ENCODE measurements at regions not wholly inside any gene's neighbourhood (a gene's known extent, or its start where the extent isn't known, plus 50 kb on each side); places are given as distances from the start of the nearest gene placed in this dataset.
"Not testable (repeated sequence)": the region's sequence is repeated elsewhere in the genome, so short reads cannot be mapped to it uniquely, and the experiment has no call there.

DNA sequence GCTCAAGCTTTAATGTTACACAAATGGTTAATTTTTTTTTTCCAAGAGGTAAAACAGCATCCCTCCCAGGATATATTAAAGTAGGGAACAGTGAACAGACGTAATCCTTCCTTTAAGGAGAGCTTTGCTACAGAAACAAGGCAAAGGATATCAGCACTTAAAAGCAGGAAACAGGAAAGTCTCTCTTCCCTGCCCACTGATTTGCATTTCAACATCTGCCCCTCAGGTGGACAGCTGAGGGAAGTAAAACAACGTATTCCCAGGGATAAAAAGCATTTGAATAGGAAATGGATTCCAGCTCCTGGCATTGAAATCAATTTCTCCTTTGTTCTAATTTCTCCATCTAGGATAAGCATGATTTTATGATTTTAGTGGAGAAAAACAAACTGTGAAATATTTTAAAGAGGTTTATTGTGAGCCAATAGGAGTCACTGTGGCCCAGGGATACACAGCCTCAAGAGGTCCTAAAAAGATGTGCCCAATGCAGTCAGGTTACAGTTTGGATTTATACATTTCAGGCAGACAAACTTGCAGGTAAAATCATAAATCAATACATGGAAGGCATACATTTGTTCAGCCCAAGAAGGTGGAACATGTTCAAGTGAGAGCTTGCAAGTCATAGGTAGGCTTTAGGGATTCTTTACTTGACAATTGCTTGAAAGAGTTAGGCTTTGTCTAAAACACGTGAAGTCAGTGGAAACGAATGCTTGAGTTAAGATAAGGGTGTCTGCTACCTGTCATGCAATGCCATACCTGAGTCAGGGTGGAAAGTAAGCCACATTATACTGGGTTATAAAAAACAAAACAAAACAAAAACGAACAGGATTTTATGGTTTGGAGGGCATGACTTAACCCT lies 286.2 kb upstream of the VWC2 start:
- DNase-seq = no peak

DNA sequence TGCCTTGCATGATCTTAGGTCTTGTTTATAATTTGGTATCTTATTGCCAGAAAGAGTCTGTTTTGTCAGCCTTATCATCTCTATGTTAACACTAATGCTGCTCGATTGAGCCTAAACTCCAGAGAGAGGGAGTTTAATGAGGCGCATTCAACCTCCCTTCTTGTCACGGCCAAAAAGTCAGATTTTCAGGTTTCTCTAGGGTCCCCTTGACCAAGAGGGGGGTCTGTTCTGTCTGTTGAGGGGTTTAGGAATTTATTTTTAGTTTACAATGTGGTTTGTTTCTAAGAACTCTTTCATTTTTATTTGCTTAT lies 285.7 kb upstream of the VWC2 start:
- DNase-seq = no peak

GRCh38 chr7:49488573-49488972 lies 284.9 kb upstream of the VWC2 start:
- no peak for DNase-seq

- no peak for DNase-seq
Measured at GRCh38 chr7:49497471-49497870, 276.0 kb upstream of the VWC2 start.

- DNase-seq = no peak
Measured at GRCh38 chr7:49500741-49501140, 272.7 kb upstream of the VWC2 start.

DNA sequence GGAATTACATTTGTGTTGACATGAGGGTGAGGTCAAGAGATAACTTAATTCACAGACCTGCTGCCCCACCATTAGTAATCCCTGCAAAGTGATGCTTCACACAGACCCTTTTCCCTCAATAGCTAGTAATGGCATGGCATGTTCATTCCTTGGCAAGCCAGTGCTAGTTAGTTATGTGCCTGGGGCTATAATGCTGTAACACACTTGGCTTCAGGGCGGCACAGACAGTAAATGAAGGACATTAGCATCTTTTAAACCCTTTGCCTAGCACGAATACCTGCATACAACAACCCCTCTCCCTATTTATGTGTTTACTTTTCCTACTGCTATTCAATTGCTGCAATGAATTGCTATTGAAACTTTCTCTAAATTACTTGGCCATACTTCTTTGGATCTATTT lies 266.2 kb upstream of the VWC2 start:
- not testable (repeated sequence) for DNase-seq

- no peak for DNase-seq
Measured at GRCh38 chr7:49513911-49514310, 259.5 kb upstream of the VWC2 start.

DNA sequence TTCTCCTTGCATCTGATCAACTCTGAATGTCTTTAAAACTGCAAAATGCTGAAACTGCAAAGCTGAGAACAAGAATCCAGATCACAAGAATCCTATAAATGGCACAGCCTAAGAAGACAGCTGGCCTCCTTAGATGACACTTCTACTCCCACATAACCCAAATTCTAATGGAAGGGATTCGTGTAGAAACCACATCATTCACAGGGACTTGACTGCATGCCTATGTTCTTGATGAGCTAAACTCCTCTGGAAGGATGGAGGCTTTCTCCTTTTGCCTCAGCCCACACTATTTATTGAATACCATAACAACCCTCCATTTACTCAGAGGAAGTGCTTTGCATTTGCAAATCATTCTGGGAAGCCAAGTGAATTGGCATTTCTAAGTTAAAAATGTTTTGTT lies 252.5 kb upstream of the VWC2 start:
- DNase-seq = no peak

- DNase-seq = no peak
Measured at GRCh38 chr7:49522111-49522510, 251.3 kb upstream of the VWC2 start.

DNA sequence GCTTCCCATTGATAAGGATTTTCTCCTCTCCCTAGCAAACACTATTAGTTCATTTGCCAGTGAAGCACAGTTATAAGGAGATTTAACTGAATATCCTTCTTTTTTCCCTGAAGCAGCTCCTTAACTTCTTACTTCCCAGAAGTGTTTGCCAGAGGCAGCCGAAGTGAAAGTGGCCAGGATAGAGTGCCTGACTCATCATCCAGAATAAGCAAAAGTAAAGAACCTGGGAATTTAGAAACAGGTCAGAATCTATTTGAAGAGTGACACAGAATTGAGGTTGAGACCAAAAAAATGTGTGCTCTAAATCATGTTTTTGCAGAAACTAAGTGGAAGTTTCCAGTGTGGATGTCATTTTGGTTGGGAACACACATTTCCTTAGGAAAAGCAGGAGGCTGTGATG lies 249.6 kb upstream of the VWC2 start:
- DNase-seq = no peak

GRCh38 chr7:49527182-49527581 lies 246.3 kb upstream of the VWC2 start:
- DNase-seq = no peak

DNA sequence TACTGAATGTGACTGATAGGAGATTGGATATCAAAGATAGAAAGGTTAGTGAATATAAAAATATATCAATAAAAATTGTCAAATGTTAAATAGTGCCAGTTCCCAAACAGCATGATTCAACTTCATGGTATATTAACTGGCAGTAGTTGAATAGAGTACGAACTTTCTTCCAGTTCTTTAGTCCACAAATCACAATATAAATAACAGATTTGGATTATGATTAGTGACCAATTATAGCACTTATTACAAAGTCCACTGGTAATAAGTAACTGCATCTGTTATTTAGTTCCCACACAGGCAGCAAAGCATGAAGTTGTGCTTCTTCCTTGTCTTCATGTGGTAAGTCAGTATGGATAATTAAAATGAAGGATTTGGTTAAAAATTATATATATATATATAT lies 243.0 kb upstream of the VWC2 start:
- DNase-seq = no peak

DNA sequence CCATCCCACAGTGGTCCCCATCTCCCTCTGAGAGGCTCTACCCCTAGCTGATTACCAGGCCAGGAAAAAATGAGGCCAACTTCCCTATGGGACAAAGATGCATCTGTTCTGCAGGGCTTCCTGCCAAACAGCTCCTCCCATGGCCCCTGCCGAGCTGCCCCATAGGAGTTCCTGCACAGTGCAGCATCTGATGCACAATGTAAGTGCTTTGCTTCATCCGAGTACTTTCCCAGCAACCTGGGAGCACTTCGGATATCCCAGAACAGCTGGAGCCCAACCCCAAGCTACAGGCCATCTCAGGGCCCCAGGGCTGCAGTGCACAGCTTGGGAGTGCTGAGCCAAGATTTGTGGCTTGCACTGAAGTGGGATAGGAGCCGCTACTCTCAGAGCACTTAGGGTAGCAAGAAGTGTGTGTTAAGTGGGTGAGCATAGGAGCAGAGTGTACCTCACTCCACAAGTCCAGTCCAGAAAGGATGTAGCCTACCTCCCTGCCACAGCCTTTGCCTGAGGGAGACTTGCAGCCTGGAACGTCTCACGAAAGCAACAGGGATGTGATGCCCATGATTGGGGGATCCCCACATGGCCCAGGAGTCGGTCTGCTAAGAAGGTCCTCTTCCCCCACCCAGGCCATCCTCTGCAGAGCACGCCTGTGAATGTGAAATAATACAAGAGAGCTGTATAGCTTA lies 209.6 kb upstream of the VWC2 start:
- no peak for DNase-seq

- no peak for DNase-seq
Measured at GRCh38 chr7:49564379-49564714, 209.1 kb upstream of the VWC2 start.

DNA sequence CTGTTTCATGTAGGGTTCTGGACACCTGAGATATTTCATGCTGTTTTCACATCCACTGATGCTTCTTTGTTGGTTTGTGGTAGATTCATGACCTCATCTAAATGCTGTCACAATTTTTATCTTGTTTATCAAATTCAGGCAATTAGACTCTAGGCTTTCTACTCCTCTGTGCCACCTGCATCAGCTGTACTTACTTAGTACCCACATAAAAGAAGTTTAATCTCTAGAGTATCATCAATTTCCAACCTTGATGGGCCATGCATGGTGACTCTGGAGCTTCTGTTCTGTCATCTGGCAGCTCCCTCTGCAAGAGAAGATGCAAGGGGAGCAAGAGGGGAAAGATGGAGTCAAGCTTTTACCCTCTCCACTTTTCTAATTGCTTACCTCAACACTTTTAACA lies 195.9 kb upstream of the VWC2 start:
- DNase-seq = no peak

DNA sequence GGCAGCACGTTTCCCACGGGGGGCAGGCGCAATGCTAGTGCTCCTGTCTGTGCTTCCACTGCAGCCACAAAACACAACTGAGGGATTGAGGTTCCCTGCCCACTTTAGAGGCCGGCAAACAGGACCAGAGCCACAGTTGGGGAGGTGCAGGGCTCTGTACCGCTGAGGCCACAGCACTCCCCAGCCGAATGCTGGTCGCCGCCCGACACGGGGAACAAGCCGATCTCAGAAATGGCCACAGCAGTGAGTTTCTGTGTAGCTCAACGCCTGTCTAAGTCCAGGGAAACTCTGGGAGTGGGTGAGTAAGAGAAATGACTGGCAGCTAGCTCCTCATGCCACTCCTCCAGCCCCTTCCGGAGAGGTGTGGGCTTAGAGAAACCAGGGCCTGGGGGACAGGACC lies 194.0 kb upstream of the VWC2 start:
- DNase-seq = no peak

GRCh38 chr7:49580000-49580399 lies 193.4 kb upstream of the VWC2 start:
- no peak for DNase-seq

GRCh38 chr7:49580761-49581160 lies 192.7 kb upstream of the VWC2 start:
- no peak for DNase-seq

GRCh38 chr7:49583440-49583839 lies 190.0 kb upstream of the VWC2 start:
- no peak for DNase-seq

DNA sequence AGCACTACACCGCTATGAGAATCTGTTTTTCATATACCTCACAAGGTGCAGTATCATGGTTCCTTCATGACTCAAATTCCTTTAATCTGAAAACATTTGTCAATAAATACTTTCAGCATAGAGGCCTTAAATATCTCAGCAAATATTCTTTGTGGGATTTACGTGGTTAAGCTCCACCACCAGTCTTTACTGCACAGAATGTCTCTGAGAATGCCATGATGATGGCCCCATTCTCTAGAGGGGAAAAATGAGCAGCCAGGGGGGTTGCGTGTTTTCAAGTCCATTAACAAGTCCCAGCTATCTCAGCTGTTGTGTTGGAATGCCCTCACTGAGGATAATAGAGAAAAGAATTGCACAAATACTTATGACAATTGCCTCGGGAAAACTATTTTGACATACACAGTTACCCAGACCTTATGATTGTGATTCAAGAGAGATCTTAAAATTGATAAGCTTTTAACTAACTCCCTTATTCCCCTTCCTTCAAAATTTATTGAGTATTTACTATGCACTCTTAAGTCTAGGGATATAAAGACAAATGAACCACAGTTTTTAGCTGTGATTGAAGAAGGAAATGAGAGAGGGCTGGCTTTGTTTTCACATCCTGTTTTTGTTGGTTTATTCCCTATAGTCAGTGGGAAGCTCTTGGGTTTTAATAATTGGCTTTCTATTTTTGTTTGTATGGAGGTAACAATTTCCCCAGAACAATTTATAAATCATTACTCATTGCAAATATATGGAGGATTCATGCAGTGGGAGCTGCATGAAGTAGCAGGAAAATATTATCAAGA lies 176.5 kb upstream of the VWC2 start:
- DNase-seq = no peak

DNA sequence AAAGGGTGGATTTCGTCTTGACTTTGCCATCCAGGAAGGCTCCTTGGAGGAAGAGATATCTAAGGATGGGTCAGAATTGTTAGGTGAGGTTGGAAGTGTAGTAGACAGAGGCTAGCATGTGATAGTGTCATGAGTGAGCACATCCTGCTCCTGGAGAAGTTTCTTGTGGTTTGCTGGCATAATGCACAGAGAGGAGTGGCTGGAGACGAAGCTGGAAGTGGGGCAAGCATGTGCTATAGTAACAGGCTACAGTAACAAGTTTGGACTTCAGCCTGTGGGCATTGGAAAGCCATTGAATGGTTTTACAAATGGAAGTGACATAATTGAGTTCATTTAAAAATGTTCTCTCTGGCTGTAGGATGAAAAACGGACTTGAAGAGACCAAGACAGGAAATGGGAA lies 175.6 kb upstream of the VWC2 start:
- no peak for DNase-seq

GRCh38 chr7:49611951-49612350 lies 161.5 kb upstream of the VWC2 start:
- DNase-seq = no peak

- DNase-seq = no peak
Measured at GRCh38 chr7:49613759-49614158, 159.7 kb upstream of the VWC2 start.

GRCh38 chr7:49614974-49615373 lies 158.5 kb upstream of the VWC2 start:
- DNase-seq = not testable (repeated sequence)
